Body of pancreas (tissue), 4 donors: ENCODE measurements at regions not wholly inside any gene's neighbourhood (a gene's known extent, or its start where the extent isn't known, plus 50 kb on each side); places are given as distances from the start of the nearest gene placed in this dataset.

Source experiments
- ATAC-seq: fragments of 150-250 bp; one replicate; pipeline ENCODE4 v1.9.1; 2016
- DNase-seq, 4 donors: peaks; one replicate each; pipeline ENCODE4 v3.0.0-alpha.2; 2019
- H3K27ac ChIP-seq, 4 donors: fragments of 200-600 bp; sonication (generic); 1 replicate in 3 of 4; 2 replicates in 1 of 4; pipeline versions ENCODE4 v1.5.1 to v1.6.1; 2016 to 2019; ENCODE audit warnings: mild to moderate bottlenecking in 1 of 4, mixed read lengths in 1 of 4, moderate library complexity in 1 of 4
- H3K27me3 ChIP-seq, 2 donors: fragments of 200-600 bp; sonication (generic); one replicate each; pipeline ENCODE4 v1.6.0; 2016; ENCODE audit warnings: mild to moderate bottlenecking in 1 of 2
- H3K36me3 ChIP-seq, 2 donors: fragments of 200-600 bp; sonication (generic); replicated peaks in 1 of 2; 2 replicates each; pipeline ENCODE4 v1.5.1; 2016; ENCODE audit warnings: low read depth in 2 of 2; ENCODE audit not compliant: insufficient read depth in 1 of 2
- H3K4me1 ChIP-seq: fragments of 200-600 bp; sonication (generic); one replicate; pipeline ENCODE4 v1.6.0; 2016
- H3K4me3 ChIP-seq, 2 donors: fragments of 200-600 bp; sonication (generic); 1 replicate in 1 of 2; 2 replicates in 1 of 2; pipeline ENCODE4 v1.5.1; 2016 to 2019
- H3K9me3 ChIP-seq, 3 donors: fragments of 200-600 bp; sonication (generic); 1 replicate in 2 of 3; 2 replicates in 1 of 3; pipeline ENCODE4 v1.5.1; 2016
- CTCF ChIP-seq, 7 experiments: fragments of 450-650 bp in 4 of 7; fragments of 200-600 bp in 3 of 7; sonication (generic) in 3 of 7; IDR thresholded peaks; one replicate each; pipeline ENCODE4 v1.5.1; 2016 to 2019; ENCODE audit warnings: antibody characterized with exemption in 7 of 7
- POLR2A ChIP-seq, 3 donors: fragments of 450-650 bp; IDR thresholded peaks; one replicate each; pipeline ENCODE4 v1.6.1; 2016; ENCODE audit warnings: antibody characterized with exemption in 3 of 3, mild to moderate bottlenecking in 2 of 3
- WGBS, 2 donors: methylation state at CpG; one replicate each; pipeline ENCODE4 v1.1.5; 2017; 5-methylcytosine and 5-hydroxymethylcytosine counted together
- intact Hi-C: fragments of 100-400 bp; cut with DNase I; formaldehyde crosslinking; loops from one replicate; pipeline ENCODE4 v1.15.1; 2023

GRCh38 chr11:113554526-113554925 is 79.3 kb upstream of the DRD2 start:
- H3K4me3 ChIP-seq, result no peak overlapping the region
- 22 to 49% methylated on average over 3 of the region's 3 CpGs for WGBS, 2 donors
- no peak for ATAC-seq
- no peak overlapping the region for H3K27ac ChIP-seq
- intact Hi-C loops, result no loop called here
- H3K27me3 ChIP-seq, result no peaks in the 10 kb centered on the region
- no peaks in the 10 kb centered on the region for H3K36me3 ChIP-seq
- no peaks in the 10 kb centered on the region for H3K4me1 ChIP-seq
- TF ChIP-seq CTCF (IDR thresholded peaks at IDR 0.05) (no peak), POLR2A (IDR thresholded peaks at IDR 0.05) (no peak)
- no peak for DNase-seq
- H3K9me3 ChIP-seq, result no peaks in the 10 kb centered on the region

- no peaks in the 10 kb centered on the region for H3K27me3 ChIP-seq
- no peak for DNase-seq
- H3K27ac ChIP-seq, result no peak overlapping the region
- H3K4me1 ChIP-seq, result no peaks in the 10 kb centered on the region
- no peak overlapping the region for H3K4me3 ChIP-seq
- no peak for ATAC-seq
- intact Hi-C loops, result no loop called here
- H3K36me3 ChIP-seq, result no peaks in the 10 kb centered on the region
- WGBS, 2 donors, result 44 to 53% methylated on average over 2 of the region's 2 CpGs
- H3K9me3 ChIP-seq, result no peaks in the 10 kb centered on the region
- no peak for TF ChIP-seq POLR2A (IDR thresholded peaks at IDR 0.05)
- no peak for TF ChIP-seq CTCF (IDR thresholded peaks at IDR 0.05)
These were observed 78.7 kb upstream of the DRD2 start for GRCh38 chr11:113553915-113554314.

GRCh38 chr11:113553235-113553634 is 78.0 kb upstream of the DRD2 start:
- Histone ChIP-seq H3K27ac (no peak overlapping the region), H3K27me3 (no peaks in the 10 kb centered on the region), H3K36me3 (no peaks in the 10 kb centered on the region), H3K4me3 (no peak overlapping the region), H3K9me3 (no peaks in the 10 kb centered on the region), H3K4me1 (no peaks in the 10 kb centered on the region)
- ATAC-seq (no peak), DNase-seq (peak in 1 of 4 donors; percentile 31)
- intact Hi-C loops, result no loop called here
- WGBS, 2 donors, result 55 to 61% methylated on average over 8 of the region's 8 CpGs
- TF ChIP-seq POLR2A (IDR thresholded peaks at IDR 0.05) (no peak), CTCF (IDR thresholded peaks at IDR 0.05) (no peak)

GRCh38 chr11:113552271-113552670 is 77.1 kb upstream of the DRD2 start:
- no peak for TF ChIP-seq CTCF (IDR thresholded peaks at IDR 0.05)
- TF ChIP-seq POLR2A (IDR thresholded peaks at IDR 0.05), result no peak
- Histone ChIP-seq H3K9me3 (no peaks in the 10 kb centered on the region), H3K4me3 (no peak overlapping the region), H3K27me3 (no peaks in the 10 kb centered on the region), H3K4me1 (no peaks in the 10 kb centered on the region), H3K27ac (no peak overlapping the region), H3K36me3 (no peaks in the 10 kb centered on the region)
- 91 to 93% methylated on average over 2 of the region's 2 CpGs for WGBS, 2 donors
- DNase-seq (no peak), ATAC-seq (no peak)
- intact Hi-C loops, result no loop called here

GRCh38 chr11:113551645-113552044 is 76.4 kb upstream of the DRD2 start:
- DNase-seq (no peak), ATAC-seq (no peak)
- intact Hi-C loops, result no loop called here
- H3K9me3 ChIP-seq, result no peaks in the 10 kb centered on the region
- WGBS, 2 donors, result 62 to 70% methylated on average over 4 of the region's 4 CpGs
- no peaks in the 10 kb centered on the region for H3K36me3 ChIP-seq
- no peak overlapping the region for H3K4me3 ChIP-seq
- H3K27me3 ChIP-seq, result no peaks in the 10 kb centered on the region
- TF ChIP-seq POLR2A (IDR thresholded peaks at IDR 0.05) (no peak), CTCF (IDR thresholded peaks at IDR 0.05) (no peak)
- H3K4me1 ChIP-seq, result no peaks in the 10 kb centered on the region
- no peak overlapping the region for H3K27ac ChIP-seq
